SK-N-SH (cell line): ENCODE measurements at regions not wholly inside any gene's neighbourhood (a gene's known extent, or its start where the extent isn't known, plus 50 kb on each side); places are given as distances from the start of the nearest gene placed in this dataset.
A peak's percentile ranks its signal among the peaks of the same experiment; 100 is the strongest.

Experiments
- JUND ChIP-seq: IDR thresholded peaks from 2 replicates; pipeline ENCODE4 v1.4.0; 2012
- POLR2AphosphoS5 ChIP-seq: IDR thresholded peaks from 2 replicates; pipeline ENCODE4 v1.6.1; 2012; ENCODE audit warnings: low read depth, low read length
- RCOR1 ChIP-seq: fragments of 150-350 bp; IDR thresholded peaks from 2 replicates; pipeline ENCODE4 v1.6.1; 2017; ENCODE audit warnings: antibody characterized with exemption, low read length
- RFX5 ChIP-seq: IDR thresholded peaks from 2 replicates; pipeline ENCODE4 v1.6.1; 2012; ENCODE audit warnings: mild to moderate bottlenecking, improper control_type of control experiment, low read length
- YY1 ChIP-seq: IDR thresholded peaks from 2 replicates; pipeline ENCODE4 v1.4.0; 2012; ENCODE audit warnings: low read depth, mild to moderate bottlenecking
- TF ChIP-seq, protein P1 (sequence below): fragments of 200-600 bp; sonication (generic); IDR thresholded peaks from 2 replicates; pipeline ENCODE4 v1.6.1; 2017; ENCODE audit warnings: antibody characterized with exemption, mild to moderate bottlenecking, moderate library complexity

DNA sequence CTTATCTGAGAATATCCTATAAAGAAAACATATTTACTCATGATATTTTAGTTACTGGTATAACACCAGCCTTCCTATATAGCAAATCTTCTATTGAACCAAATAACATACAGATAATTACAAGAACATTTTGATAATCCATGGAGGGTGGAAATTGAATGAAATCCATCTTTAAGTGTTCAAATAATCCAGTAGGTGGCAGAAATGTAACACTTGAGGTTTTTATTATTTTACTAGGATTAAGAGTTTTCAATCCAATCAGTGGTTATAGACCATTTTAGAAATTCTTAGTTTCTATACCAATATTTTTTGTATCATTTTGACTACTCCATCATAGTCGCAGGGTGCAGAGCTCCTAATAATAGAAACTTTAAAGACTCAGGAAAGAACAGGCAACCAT is 101.9 kb upstream of the KCNH8 start:
- TF ChIP-seq, protein P1, sequence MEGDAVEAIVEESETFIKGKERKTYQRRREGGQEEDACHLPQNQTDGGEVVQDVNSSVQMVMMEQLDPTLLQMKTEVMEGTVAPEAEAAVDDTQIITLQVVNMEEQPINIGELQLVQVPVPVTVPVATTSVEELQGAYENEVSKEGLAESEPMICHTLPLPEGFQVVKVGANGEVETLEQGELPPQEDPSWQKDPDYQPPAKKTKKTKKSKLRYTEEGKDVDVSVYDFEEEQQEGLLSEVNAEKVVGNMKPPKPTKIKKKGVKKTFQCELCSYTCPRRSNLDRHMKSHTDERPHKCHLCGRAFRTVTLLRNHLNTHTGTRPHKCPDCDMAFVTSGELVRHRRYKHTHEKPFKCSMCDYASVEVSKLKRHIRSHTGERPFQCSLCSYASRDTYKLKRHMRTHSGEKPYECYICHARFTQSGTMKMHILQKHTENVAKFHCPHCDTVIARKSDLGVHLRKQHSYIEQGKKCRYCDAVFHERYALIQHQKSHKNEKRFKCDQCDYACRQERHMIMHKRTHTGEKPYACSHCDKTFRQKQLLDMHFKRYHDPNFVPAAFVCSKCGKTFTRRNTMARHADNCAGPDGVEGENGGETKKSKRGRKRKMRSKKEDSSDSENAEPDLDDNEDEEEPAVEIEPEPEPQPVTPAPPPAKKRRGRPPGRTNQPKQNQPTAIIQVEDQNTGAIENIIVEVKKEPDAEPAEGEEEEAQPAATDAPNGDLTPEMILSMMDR, result peak; percentile 52
- no peak for TF ChIP-seq YY1
- TF ChIP-seq POLR2AphosphoS5, result no peak
- TF ChIP-seq RCOR1, result no peak
- no peak for TF ChIP-seq JUND
- TF ChIP-seq RFX5, result no peak
